ENCODE measurements at regions not wholly inside any gene's neighbourhood (a gene's known extent, or its start where the extent isn't known, plus 50 kb on each side); places are given as distances from the start of the nearest gene placed in this dataset.

DNA sequence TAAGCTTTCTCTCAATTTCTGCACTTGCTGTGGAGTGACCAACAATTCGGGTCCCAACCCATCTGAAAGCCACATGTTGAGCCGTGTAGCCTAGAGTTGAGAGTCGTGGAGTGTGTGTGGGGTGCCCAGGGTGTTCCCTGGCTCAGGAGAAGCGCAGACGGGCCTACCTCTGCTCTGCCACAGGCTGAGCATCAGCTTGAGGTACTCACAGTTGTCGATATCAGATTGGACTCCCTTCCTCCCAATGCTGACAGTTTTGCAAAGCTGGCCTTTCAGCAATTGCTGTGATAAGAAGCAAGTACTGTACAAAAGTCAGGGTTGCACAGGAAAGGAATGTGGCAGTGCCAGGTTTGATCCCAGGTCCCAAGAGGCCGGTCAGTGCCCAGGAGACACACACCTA, 133.4 kb upstream of the SPACA7 start:
- TF ChIP-seq, protein P1, sequence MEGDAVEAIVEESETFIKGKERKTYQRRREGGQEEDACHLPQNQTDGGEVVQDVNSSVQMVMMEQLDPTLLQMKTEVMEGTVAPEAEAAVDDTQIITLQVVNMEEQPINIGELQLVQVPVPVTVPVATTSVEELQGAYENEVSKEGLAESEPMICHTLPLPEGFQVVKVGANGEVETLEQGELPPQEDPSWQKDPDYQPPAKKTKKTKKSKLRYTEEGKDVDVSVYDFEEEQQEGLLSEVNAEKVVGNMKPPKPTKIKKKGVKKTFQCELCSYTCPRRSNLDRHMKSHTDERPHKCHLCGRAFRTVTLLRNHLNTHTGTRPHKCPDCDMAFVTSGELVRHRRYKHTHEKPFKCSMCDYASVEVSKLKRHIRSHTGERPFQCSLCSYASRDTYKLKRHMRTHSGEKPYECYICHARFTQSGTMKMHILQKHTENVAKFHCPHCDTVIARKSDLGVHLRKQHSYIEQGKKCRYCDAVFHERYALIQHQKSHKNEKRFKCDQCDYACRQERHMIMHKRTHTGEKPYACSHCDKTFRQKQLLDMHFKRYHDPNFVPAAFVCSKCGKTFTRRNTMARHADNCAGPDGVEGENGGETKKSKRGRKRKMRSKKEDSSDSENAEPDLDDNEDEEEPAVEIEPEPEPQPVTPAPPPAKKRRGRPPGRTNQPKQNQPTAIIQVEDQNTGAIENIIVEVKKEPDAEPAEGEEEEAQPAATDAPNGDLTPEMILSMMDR (conservative IDR thresholded peaks at IDR 0.05): no peak
- TF ChIP-seq EZH2 (IDR thresholded peaks at IDR 0.05; ENCODE audit: low read depth): no peak

Data from PC-9 (cell line).